Fibroblast of skin of back (primary cell): ENCODE measurements at regions not wholly inside any gene's neighbourhood (a gene's known extent, or its start where the extent isn't known, plus 50 kb on each side); places are given as distances from the start of the nearest gene placed in this dataset.
"Not testable (repeated sequence)": the region's sequence is repeated elsewhere in the genome, so short reads cannot be mapped to it uniquely, and the experiment has no call there.

Experiments
- DNase-seq: peaks from one replicate; pipeline ENCODE4 v3.0.0-alpha.2; 2013

GRCh38 chr6:67888546-67888885 is 746.6 kb upstream of the ADGRB3 start:
- no peak for DNase-seq

- DNase-seq = no peak
Observed at GRCh38 chr6:67887747-67888545, 747.1 kb upstream of the ADGRB3 start.

DNA sequence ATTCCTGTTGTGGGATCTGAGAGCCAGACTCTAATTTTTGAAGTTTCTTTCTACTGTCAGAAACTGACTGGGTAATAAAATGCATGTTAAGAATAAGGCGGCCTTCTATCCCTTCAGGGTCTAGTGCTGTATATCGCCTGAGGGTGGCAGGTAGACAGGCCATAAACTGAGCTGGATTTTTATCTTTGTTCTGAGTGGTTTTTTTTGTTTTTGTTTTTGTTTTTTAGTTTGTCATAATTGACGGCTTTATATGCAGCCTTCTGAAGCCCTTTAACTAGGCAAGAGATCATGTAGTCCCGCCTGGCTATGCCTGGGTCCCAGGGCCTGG is 747.7 kb upstream of the ADGRB3 start:
- no peak for DNase-seq

DNA sequence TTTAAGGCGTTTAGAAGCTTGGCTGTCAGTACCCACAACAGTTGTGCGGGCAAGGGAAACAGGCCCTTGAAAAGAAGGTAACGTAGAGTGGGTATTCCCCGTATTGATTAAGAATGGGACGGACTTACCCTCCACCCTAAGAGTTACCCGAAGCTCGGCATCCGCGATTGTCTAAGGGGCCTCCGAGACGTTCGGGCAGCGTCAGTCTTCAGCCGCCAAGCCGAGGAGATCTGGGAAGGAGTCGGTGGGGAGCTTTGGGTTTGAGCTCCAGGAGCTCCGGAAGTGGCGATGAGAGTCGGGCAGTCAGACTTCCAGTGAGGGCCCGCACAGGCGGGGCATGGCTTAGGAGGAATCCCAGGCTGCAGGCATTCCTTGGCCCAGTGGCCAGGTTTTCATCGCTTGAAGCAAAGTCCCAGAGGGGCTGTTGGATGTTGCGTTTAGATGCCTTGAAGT is 748.2 kb upstream of the ADGRB3 start:
- no peak for DNase-seq

- no peak for DNase-seq
Observed at GRCh38 chr6:67886036-67886707, 748.9 kb upstream of the ADGRB3 start.

DNA sequence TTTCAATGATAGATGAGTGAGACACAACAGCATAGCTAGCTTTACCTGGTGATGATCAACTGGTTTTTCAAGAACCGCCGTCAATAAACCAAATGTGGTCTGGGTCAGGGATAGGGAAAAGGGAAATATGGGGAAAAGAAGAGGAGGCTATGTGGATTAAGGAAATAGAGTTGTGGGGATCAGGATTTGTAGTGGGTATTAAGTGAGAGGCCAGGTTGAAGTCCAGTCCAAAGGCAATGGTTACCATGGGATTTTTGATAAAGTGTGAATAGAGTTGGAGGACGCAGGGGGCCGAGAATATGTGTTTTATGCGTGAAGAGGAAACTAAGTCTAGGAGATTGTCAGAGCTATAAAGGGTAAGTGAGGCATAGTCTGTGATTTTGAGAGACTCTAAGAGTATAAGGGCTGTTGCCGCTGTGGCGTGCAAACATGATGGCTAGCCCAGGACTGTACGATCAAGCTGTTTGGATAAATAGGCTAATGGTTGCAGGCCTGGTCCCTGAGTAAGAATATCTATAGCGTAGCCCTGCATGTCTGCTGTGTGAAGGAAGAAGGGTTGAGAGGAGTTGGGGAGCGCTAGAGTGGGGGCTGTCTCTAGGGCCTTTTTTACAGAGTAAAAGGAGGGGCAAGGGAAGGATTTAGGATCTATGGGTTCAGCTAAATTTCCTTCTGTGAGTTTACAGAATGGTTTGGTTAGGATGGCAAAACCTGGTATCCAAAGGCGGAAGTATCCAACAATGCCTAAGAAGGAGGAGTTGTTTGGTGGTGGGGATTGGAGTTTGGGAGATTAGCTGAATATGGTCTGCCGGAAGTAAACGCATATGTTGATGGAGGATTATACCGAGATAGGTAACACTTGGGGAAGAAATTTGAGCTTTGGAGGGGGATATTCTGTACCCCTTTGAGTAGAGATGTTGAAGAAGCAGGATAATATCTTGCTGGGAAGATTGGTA is 749.7 kb upstream of the ADGRB3 start:
- no peak for DNase-seq

GRCh38 chr6:67884442-67884841 is 750.6 kb upstream of the ADGRB3 start:
- DNase-seq = no peak

GRCh38 chr6:67883500-67884366 is 751.3 kb upstream of the ADGRB3 start:
- DNase-seq = no peak

GRCh38 chr6:67882436-67883311 is 752.4 kb upstream of the ADGRB3 start:
- no peak for DNase-seq

GRCh38 chr6:67881706-67882065 is 753.4 kb upstream of the ADGRB3 start:
- DNase-seq = no peak

- no peak for DNase-seq
Observed at GRCh38 chr6:67880939-67881705, 754.0 kb upstream of the ADGRB3 start.

GRCh38 chr6:67880343-67880742 is 754.7 kb upstream of the ADGRB3 start:
- DNase-seq = not testable (repeated sequence)

GRCh38 chr6:67879928-67880327 is 755.2 kb upstream of the ADGRB3 start:
- DNase-seq = not testable (repeated sequence)

DNA sequence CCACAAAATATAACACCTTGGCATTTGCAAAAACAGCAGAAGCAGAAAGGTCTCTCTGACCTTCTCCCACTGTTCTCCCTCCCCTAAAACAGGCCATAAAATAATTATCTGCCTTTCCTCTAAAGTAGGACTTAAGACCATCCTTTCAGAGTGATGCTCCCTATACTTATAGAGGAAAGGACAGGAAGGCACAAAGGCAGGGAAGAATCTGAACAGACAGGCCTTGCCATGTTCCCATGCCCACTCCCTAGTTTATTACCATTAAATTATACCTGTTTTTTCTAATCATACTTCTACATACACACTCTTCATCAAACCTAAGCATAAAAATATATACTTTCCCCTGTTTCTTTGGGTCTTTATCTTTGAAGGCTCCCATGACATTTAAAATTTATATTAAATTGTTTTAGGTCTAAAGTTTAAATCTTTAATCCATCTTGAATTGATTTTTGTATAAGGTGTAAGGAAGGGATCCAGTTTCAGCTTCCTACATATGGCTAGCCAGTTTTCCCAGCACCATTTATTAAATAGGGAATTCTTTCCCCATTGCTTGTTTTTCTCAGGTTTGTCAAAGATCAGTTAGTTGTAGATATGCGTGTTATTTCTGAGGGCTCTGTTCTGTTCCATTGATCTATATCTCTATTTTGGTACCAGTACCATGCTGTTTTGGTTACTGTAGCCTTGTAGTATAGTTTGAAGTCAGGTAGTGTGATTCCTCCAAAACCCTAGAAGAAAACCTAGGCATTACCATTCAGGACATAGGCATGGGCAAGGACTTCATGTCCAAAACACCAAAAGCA is 755.8 kb upstream of the ADGRB3 start:
- not testable (repeated sequence) for DNase-seq

DNA sequence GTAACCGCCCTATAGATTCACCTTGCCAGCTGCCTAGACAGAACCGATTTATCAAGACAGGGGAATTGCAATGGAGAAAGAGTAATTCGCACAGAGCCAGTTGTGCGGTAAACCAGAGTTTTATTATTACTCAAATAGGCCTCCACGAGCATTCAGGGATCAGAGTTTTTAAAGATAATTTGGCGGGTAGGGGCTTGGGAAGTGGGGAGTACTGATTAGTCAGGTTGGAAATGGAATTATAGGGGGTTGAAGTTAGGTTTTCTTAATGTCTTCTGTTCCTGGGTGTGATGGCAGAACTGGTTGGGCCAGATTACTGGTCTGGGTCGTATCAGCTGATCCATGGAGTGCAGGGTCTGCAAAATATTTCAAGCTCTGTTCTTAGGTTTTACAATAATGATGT is 756.9 kb upstream of the ADGRB3 start:
- not testable (repeated sequence) for DNase-seq

- DNase-seq = no peak
Observed at GRCh38 chr6:67877288-67877687, 757.8 kb upstream of the ADGRB3 start.

DNA sequence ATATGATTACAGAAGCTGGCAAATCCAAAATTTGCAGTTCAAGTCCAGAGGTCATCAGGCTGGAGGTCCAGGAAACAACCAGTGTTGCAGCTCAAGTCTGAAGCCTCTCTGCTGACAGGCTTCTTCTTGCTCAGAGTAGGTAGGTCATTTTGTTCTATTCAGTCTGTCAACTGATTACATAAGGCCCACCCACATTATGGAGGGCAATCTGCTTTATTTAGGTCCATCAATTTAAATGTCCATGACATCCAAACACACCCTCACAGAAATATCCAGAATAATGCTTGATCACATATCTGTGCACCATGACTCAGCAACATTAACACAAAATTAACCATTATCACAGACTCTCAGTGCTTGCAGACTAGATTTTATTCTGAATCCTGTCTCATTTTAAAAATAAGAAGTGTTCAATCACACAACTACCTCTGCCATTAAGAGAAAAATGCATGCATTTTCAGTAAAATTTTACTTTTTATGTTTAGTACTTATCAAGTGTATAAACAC is 759.2 kb upstream of the ADGRB3 start:
- no peak for DNase-seq

DNA sequence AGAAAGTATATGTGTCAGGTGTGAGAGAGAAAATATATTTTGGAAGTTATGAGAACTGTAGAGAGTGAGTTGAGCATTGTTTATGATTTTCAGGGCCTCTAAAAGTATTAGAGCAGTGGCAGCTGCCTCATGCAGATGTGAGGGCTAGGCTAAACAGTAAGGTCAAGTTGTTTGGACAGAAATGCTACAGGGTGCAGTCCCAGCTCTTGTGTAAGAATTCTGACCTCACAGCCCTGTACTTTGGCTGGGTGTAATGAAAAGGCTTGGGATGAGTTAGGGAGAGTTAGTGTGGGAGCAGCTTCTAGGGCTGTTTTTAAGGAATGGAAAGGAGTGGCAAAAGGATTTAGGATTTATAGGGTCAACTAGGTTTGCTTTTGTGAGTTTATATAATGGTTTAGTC is 764.8 kb upstream of the ADGRB3 start:
- no peak for DNase-seq

- no peak for DNase-seq
Observed at GRCh38 chr6:67863346-67863745, 771.7 kb upstream of the ADGRB3 start.
